ENCODE measurements at regions not wholly inside any gene's neighbourhood (a gene's known extent, or its start where the extent isn't known, plus 50 kb on each side); places are given as distances from the start of the nearest gene placed in this dataset.
"Not testable (repeated sequence)": the region's sequence is repeated elsewhere in the genome, so short reads cannot be mapped to it uniquely, and the experiment has no call there.

GRCh38 chr3:178967177-178967532, 104.5 kb downstream of the ZMAT3 start:
- no peak for DNase-seq (ENCODE audit: low read depth in 2 of 3, low spot score in 2 of 3)

GRCh38 chr3:178966299-178967176, 105.1 kb downstream of the ZMAT3 start:
- DNase-seq (ENCODE audit: low read depth in 2 of 3, low spot score in 2 of 3), result peak in 2 of 3 donors; percentile 4 to 26

- DNase-seq (ENCODE audit: low read depth in 2 of 3, low spot score in 2 of 3), result no peak
Observed at GRCh38 chr3:178964551-178964950, 107.1 kb downstream of the ZMAT3 start.

- no peak for DNase-seq (ENCODE audit: low read depth in 2 of 3, low spot score in 2 of 3)
Observed at GRCh38 chr3:178960918-178961317, 110.7 kb downstream of the ZMAT3 start.

GRCh38 chr3:178960181-178960580, 111.4 kb downstream of the ZMAT3 start:
- no peak for DNase-seq (ENCODE audit: low read depth in 2 of 3, low spot score in 2 of 3)

GRCh38 chr3:178950676-178951075, 120.9 kb downstream of the ZMAT3 start:
- no peak for DNase-seq (ENCODE audit: low read depth in 2 of 3, low spot score in 2 of 3)

GRCh38 chr3:178949896-178950295, 121.7 kb downstream of the ZMAT3 start:
- DNase-seq (ENCODE audit: low read depth in 2 of 3, low spot score in 2 of 3), result no peak

- DNase-seq (ENCODE audit: low read depth in 2 of 3, low spot score in 2 of 3), result no peak
Observed at GRCh38 chr3:178948546-178948945, 123.1 kb downstream of the ZMAT3 start.

- no peak for DNase-seq (ENCODE audit: low read depth in 2 of 3, low spot score in 2 of 3)
Observed at GRCh38 chr3:178947738-178948137, 123.9 kb downstream of the ZMAT3 start.

- not testable (repeated sequence) for DNase-seq (ENCODE audit: low read depth in 2 of 3, low spot score in 2 of 3)
Observed at GRCh38 chr3:178942261-178942660, 129.3 kb downstream of the ZMAT3 start.

GRCh38 chr3:178930116-178930515, 141.5 kb downstream of the ZMAT3 start:
- DNase-seq (ENCODE audit: low read depth in 2 of 3, low spot score in 2 of 3), result no peak

GRCh38 chr3:178916223-178916622, 155.4 kb downstream of the ZMAT3 start:
- DNase-seq (ENCODE audit: low read depth in 2 of 3, low spot score in 2 of 3), result no peak

- no peak for DNase-seq (ENCODE audit: low read depth in 2 of 3, low spot score in 2 of 3)
Observed at GRCh38 chr3:178915365-178915764, 156.2 kb downstream of the ZMAT3 start.

- no peak for DNase-seq (ENCODE audit: low read depth in 2 of 3, low spot score in 2 of 3)
Observed at GRCh38 chr3:178907081-178907480, 164.5 kb downstream of the ZMAT3 start.

- DNase-seq (ENCODE audit: low read depth in 2 of 3, low spot score in 2 of 3), result no peak
Observed at GRCh38 chr3:178901204-178901603, 170.4 kb downstream of the ZMAT3 start.

- no peak for DNase-seq (ENCODE audit: low read depth in 2 of 3, low spot score in 2 of 3)
Observed at GRCh38 chr3:178900029-178900646, 171.5 kb downstream of the ZMAT3 start.

- no peak for DNase-seq (ENCODE audit: low read depth in 2 of 3, low spot score in 2 of 3)
Observed at GRCh38 chr3:178895178-178895789, 176.3 kb downstream of the ZMAT3 start.
